GM11168 (cell line): ENCODE measurements at regions not wholly inside any gene's neighbourhood (a gene's known extent, or its start where the extent isn't known, plus 50 kb on each side); places are given as distances from the start of the nearest gene placed in this dataset.

ENCODE experiments used
- in situ Hi-C: fragments of 300-500 bp; cut with MboI; formaldehyde crosslinking; loops from one replicate; pipeline ENCODE4 v1.12.0; 2022; ENCODE audit warnings: low sequenced_read_pairs; ENCODE audit not compliant: unreplicated experiment

DNA sequence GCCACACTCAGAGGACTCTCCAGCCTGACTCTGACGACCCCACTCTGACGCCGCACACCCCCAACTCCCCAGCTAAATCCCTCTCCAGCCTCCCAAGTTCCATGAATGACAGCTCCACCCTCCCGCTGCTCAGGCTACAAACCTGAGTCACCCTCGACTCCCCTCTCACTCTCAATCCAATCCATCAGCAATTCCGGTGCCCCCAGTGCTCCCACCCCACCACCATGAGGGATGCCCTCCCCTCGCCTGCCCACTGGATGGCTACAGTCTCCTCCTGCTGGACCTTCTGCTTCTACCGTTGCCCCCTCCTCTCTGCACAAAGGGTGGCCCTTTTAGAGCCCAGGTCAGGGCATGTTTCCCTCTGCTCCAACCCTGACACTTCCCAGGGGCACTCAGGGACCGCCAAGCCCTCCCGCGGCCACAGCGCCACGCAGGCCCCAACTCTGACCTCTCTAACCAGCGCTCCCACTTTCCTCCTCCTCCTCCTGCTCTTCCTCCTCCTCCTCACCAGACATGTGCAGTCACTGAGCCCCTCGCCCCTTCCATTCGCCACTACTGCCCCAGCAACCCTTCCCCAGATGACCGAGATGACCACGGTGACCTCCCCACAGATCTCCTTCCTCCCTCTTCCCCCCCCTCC is 69.5 kb upstream of the NUP50 start:
- in situ Hi-C loops: no loop called here

DNA sequence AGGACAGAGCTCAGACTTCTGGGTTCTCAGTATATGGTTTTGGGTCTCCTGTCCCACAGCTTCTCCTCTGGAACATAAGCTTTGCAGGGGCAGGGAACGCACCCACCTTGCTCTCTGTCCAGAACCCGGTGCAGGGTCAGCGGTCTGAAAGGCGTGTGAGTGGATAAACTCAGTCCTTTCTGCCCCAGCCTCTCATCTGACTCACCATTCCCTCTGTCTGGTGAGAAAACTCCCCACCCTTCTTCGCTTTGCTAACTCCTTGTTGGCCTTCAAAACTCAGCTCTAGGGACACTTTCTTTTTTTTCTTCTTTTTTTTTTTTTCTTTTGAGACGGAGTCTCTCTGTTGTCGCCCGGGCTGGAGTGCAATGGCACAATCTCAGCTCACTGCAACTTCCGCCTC is 68.9 kb upstream of the NUP50 start:
- in situ Hi-C loops: no loop called here

- in situ Hi-C loops: no loop called here
Observed at GRCh38 chr22:45096256-45096907, 67.3 kb upstream of the NUP50 start.

DNA sequence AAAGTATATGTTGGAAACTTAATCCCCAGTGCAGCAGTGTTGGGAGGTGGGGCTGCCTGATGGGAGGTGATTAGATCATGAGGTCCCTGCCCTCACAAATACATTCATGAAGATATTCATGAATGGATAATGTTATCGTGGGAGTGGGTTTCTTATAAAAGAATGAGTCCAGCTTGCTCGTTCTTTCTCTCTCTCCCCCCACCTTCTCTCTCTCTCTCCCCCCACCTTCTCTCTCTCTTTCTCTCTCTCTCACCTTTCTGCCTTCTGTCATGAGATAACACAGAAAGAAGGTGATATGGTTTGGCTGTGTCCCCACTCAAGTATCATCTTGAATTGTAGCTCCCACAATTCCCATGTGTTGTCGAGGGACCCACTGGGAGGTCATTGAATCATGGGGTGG is 66.7 kb upstream of the NUP50 start:
- in situ Hi-C loops: no loop called here

- in situ Hi-C loops: no loop called here
Observed at GRCh38 chr22:45098056-45098455, 65.7 kb upstream of the NUP50 start.

DNA sequence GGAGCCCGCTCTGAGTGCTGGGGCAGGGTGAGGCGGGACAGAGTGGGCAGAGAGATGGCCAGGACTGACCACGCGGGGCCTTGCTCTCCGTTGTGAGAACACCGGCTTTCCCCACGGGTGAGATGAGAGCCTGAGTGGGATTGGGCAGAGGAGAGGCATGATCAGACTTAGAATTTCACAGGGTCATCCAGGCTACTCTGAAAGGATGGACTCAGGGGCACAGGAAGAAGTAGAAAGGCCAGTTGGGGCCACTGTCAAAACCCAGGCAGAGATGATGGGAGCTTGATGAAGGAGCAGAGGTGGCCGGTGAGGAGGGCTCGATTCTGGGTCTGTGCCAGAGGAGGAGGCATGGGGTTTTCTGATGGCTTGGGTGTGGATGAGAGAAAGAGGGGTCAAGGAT is 63.8 kb upstream of the NUP50 start:
- in situ Hi-C loops: loop anchor here (25.0 kb wide), 1 partner anchor 337 kb away; no protein-coding TSS in a partner anchor

DNA sequence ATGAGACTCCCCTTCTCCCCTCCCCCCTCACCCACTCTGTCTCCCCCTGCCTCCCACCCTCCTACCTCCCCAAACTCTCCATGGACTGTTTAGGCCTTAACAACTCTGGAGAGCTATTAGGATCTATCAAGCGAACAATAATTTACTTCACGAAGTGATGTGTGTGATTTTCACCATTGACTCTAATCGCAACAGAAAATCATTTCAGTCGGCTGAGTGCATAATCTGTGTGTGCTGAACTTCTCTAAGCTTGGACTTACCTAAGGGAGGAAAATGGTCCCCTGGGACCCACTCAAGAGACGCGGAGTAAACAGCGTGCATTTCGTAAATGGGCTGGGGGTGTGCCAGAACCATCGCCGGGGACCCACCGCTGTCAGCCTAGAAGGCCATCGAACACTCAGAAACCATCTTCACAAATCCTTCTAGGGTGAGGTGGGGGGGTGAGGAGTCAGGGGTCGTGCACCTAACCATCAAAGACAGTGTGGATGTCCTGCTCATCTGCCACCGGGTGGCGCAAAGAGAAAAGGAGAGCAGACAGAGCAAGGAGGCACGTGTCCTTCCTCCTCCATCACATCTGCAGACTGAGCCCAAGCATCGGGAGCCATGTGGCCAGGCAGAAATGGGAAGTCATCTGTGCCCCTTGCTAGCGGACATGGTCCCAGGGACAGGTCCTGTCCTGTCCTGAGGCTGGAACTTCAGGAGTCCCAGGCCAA is 62.1 kb upstream of the NUP50 start:
- in situ Hi-C loops: loop anchor here (25.0 kb wide), 1 partner anchor 336 kb away; no protein-coding TSS in a partner anchor

GRCh38 chr22:45102896-45103420 is 60.8 kb upstream of the NUP50 start:
- in situ Hi-C loops: loop anchor here (25.0 kb wide), 1 partner anchor 334 kb away; no protein-coding TSS in a partner anchor

GRCh38 chr22:45103756-45104155 is 60.0 kb upstream of the NUP50 start:
- in situ Hi-C loops: loop anchor here (25.0 kb wide), 1 partner anchor 334 kb away; no protein-coding TSS in a partner anchor

DNA sequence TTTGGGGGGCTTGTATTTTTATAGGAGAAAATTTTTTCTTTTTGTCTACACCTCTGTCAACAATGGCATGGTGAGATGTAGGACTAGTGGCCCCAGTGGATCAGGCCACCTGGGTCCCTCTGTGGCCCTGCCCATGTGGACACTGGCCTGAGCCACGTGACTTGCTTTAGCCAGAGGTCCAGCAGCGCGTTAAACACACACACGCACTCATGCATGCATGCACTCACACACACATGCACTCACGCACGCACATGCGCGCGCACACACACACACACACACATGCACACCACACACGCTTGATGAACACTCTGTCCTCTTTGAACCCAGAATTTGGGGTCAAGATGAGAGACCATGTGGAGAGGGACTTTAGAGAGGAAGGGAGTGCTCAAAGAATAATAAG is 59.4 kb upstream of the NUP50 start:
- in situ Hi-C loops: loop anchor here (25.0 kb wide), 1 partner anchor 333 kb away; no protein-coding TSS in a partner anchor

GRCh38 chr22:45105281-45105702 is 58.4 kb upstream of the NUP50 start:
- in situ Hi-C loops: loop anchor here (25.0 kb wide), 1 partner anchor 332 kb away; no protein-coding TSS in a partner anchor

- in situ Hi-C loops: loop anchor here (25.0 kb wide), 1 partner anchor 330 kb away; no protein-coding TSS in a partner anchor
Observed at GRCh38 chr22:45107671-45108070, 56.1 kb upstream of the NUP50 start.

DNA sequence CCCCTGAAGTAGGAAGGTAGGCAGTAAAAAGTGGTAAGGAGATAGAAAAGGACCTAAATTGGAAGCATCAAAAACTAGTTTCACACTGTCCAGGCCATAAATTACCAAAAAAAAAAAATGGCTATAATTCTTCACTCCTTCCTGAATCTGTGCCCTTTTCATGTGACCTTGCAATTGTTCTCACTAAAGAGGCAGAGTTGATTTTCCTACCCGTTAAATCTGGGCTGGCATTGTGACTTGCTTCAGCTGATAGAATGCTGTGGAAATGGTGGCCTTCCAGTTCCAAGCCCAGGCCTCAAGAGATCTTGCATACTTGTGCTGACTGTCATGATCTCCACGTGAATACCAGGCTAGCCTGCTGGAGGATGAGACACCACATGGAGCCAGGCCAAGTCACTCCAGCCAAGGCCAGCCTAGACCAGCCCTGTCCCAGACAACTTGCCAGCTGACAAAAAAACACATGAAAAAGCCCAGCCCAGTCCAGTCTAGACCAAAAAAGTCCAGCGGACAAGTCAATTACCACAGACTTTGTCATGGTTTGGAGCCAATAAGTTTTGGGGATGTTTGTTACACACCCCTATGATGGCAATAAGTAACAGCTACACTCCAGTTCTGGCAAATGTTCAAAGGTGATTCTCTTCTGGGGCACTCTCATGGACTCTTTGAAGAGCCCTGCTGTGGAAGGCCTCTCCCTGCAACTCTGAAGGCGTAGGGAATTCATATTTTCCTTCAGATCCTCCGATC is 51.4 kb upstream of the NUP50 start:
- in situ Hi-C loops: loop anchor here (25.0 kb wide), 1 partner anchor 325 kb away; no protein-coding TSS in a partner anchor
